ENCODE measurements at regions not wholly inside any gene's neighbourhood (a gene's known extent, or its start where the extent isn't known, plus 50 kb on each side); places are given as distances from the start of the nearest gene placed in this dataset.

GRCh38 chr5:102663749-102664530, 91.2 kb upstream of the PAM start:
- no peak for DNase-seq (ENCODE audit: low spot score)
- Histone ChIP-seq H3K27ac (ENCODE audit: low read depth, low read length, poor library complexity, severe bottlenecking) (no peak overlapping the region), H3K79me2 (ENCODE audit: insufficient read depth, low read depth, low read length) (no peaks in the 10 kb centered on the region), H2AFZ (ENCODE audit: low read length) (no peak overlapping the region), H3K4me3 (ENCODE audit: low read depth, low read length, poor library complexity, severe bottlenecking) (no peak overlapping the region), H4K20me1 (ENCODE audit: insufficient read depth, low read length) (no peaks in the 10 kb centered on the region), H3K9me2 (ENCODE audit: insufficient read depth, low read length) (no peaks in the 10 kb centered on the region), H3K4me2 (ENCODE audit: low read length) (no peak overlapping the region), H3K4me1 (ENCODE audit: insufficient read depth, low read length, poor library complexity, severe bottlenecking) (no peaks in the 10 kb centered on the region), H3K36me3 (ENCODE audit: insufficient read depth, low read length) (no peaks in the 10 kb centered on the region), H3K9me3 (ENCODE audit: low read length) (no peaks in the 10 kb centered on the region)
- TF ChIP-seq CTCF (conservative IDR thresholded peaks at IDR 0.05; ENCODE audit: low read length) (no peak), EZH2phosphoT487 (IDR thresholded peaks at IDR 0.05; ENCODE audit: borderline replicate concordance, low read depth, low read length) (no peak)
- intact Hi-C loops (cut with micrococcal nuclease; ENCODE audit: unreplicated experiment): no loop called here
- ChIA-PET CTCF (ENCODE audit: unreplicated experiment) (no interaction called here), POLR2A (interaction anchor here (0.6 kb wide), 1 partner anchor 594 kb away, joined by 3 read pairs; no protein-coding TSS in a partner anchor)
- no TSS peak for BruUV-seq (replicated peaks)

- BruUV-seq (replicated peaks): no TSS peak
- no peaks in the 10 kb centered on the region for H3K9me3 ChIP-seq (ENCODE audit: low read length)
- ChIA-PET CTCF (ENCODE audit: unreplicated experiment) (no interaction called here), POLR2A (no interaction called here)
- intact Hi-C loops (cut with micrococcal nuclease; ENCODE audit: unreplicated experiment): no loop called here
- H4K20me1 ChIP-seq (ENCODE audit: insufficient read depth, low read length): no peaks in the 10 kb centered on the region
- H3K4me1 ChIP-seq (ENCODE audit: insufficient read depth, low read length, poor library complexity, severe bottlenecking): no peaks in the 10 kb centered on the region
- H3K9me2 ChIP-seq (ENCODE audit: insufficient read depth, low read length): no peaks in the 10 kb centered on the region
- no peak for DNase-seq (ENCODE audit: low spot score)
- no peak for TF ChIP-seq CTCF (conservative IDR thresholded peaks at IDR 0.05; ENCODE audit: low read length)
- TF ChIP-seq EZH2phosphoT487 (IDR thresholded peaks at IDR 0.05; ENCODE audit: borderline replicate concordance, low read depth, low read length): no peak
- H3K4me3 ChIP-seq (ENCODE audit: low read depth, low read length, poor library complexity, severe bottlenecking): no peak overlapping the region
- H3K36me3 ChIP-seq (ENCODE audit: insufficient read depth, low read length): no peaks in the 10 kb centered on the region
- no peak overlapping the region for H3K4me2 ChIP-seq (ENCODE audit: low read length)
- H3K79me2 ChIP-seq (ENCODE audit: insufficient read depth, low read depth, low read length): no peaks in the 10 kb centered on the region
- no peak overlapping the region for H3K27ac ChIP-seq (ENCODE audit: low read depth, low read length, poor library complexity, severe bottlenecking)
- H2AFZ ChIP-seq (ENCODE audit: low read length): no peak overlapping the region
Measured at GRCh38 chr5:102664616-102665335, 90.3 kb upstream of the PAM start.

Measured in OCI-LY7 (cell line).